ENCODE measurements at regions not wholly inside any gene's neighbourhood (a gene's known extent, or its start where the extent isn't known, plus 50 kb on each side); places are given as distances from the start of the nearest gene placed in this dataset.
"Not testable (repeated sequence)": the region's sequence is repeated elsewhere in the genome, so short reads cannot be mapped to it uniquely, and the experiment has no call there.

- H3K36me3 ChIP-seq (ENCODE audit: control insufficient read depth, insufficient read depth, low read length); H3K27ac ChIP-seq (ENCODE audit: insufficient read depth, low read length); H3K27me3 ChIP-seq (ENCODE audit: control insufficient read depth, insufficient read depth, low read length); H3K4me3 ChIP-seq (replicated peaks in 1 of 4; ENCODE audit: control extremely low read depth in 1 of 4, insufficient read depth in 1 of 4, low read depth in 3 of 4, low read length in 4 of 4); H2AFZ ChIP-seq (ENCODE audit: low read length); DNase-seq (ENCODE audit: low read depth in 2 of 2); H3K9ac ChIP-seq (ENCODE audit: insufficient read depth, low read length); H4K20me1 ChIP-seq (ENCODE audit: control insufficient read depth, extremely low read depth, insufficient read depth, low read length); H3K4me2 ChIP-seq (ENCODE audit: extremely low read depth, insufficient read depth, low read length); H3K9me3 ChIP-seq (ENCODE audit: control insufficient read depth, insufficient read depth, low read depth, low read length); H3K4me1 ChIP-seq (ENCODE audit: control insufficient read depth, extremely low read depth, insufficient read depth, low read length): not testable (repeated sequence)
- H3K79me2 ChIP-seq (ENCODE audit: control insufficient read depth, insufficient read depth, low read length): peaks cover 27% of the 10 kb centered on the region
Observed at GRCh38 chr2:111453308-111453707, 332.6 kb downstream of the BCL2L11 start.

DNA sequence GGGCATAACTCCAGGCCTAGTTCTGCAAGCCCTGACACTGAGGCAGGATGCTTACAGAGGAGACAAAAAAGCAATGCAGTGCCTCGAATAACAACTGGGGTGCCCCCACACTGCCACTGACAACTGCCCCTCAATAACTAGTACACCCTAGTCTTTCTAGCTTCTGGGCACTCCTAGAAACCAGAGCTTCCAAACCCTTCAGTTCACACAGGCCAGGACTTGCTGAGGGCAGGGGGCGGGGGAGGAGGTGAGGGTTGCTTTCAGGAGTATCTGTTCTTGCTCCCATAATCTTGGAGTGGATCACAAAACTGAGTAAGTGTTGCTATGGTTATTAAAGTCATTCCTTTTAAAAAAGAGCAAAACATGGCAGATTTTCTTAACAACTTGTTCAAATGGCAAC, 333.1 kb downstream of the BCL2L11 start:
- DNase-seq (ENCODE audit: low read depth in 2 of 2); H3K4me3 ChIP-seq (replicated peaks in 1 of 4; ENCODE audit: control extremely low read depth in 1 of 4, insufficient read depth in 1 of 4, low read depth in 3 of 4, low read length in 4 of 4); H3K27ac ChIP-seq (ENCODE audit: insufficient read depth, low read length); H2AFZ ChIP-seq (ENCODE audit: low read length); H4K20me1 ChIP-seq (ENCODE audit: control insufficient read depth, extremely low read depth, insufficient read depth, low read length); H3K36me3 ChIP-seq (ENCODE audit: control insufficient read depth, insufficient read depth, low read length); H3K4me1 ChIP-seq (ENCODE audit: control insufficient read depth, extremely low read depth, insufficient read depth, low read length); H3K9ac ChIP-seq (ENCODE audit: insufficient read depth, low read length); H3K27me3 ChIP-seq (ENCODE audit: control insufficient read depth, insufficient read depth, low read length); H3K9me3 ChIP-seq (ENCODE audit: control insufficient read depth, insufficient read depth, low read depth, low read length); H3K4me2 ChIP-seq (ENCODE audit: extremely low read depth, insufficient read depth, low read length): not testable (repeated sequence)
- peaks cover 31% of the 10 kb centered on the region for H3K79me2 ChIP-seq (ENCODE audit: control insufficient read depth, insufficient read depth, low read length)

- not testable (repeated sequence) for H3K36me3 ChIP-seq (ENCODE audit: control insufficient read depth, insufficient read depth, low read length); H3K9ac ChIP-seq (ENCODE audit: insufficient read depth, low read length); H4K20me1 ChIP-seq (ENCODE audit: control insufficient read depth, extremely low read depth, insufficient read depth, low read length); H3K4me1 ChIP-seq (ENCODE audit: control insufficient read depth, extremely low read depth, insufficient read depth, low read length); H3K4me2 ChIP-seq (ENCODE audit: extremely low read depth, insufficient read depth, low read length); H3K27ac ChIP-seq (ENCODE audit: insufficient read depth, low read length); H3K9me3 ChIP-seq (ENCODE audit: control insufficient read depth, insufficient read depth, low read depth, low read length); H3K4me3 ChIP-seq (replicated peaks in 1 of 4; ENCODE audit: control extremely low read depth in 1 of 4, insufficient read depth in 1 of 4, low read depth in 3 of 4, low read length in 4 of 4); H2AFZ ChIP-seq (ENCODE audit: low read length); H3K27me3 ChIP-seq (ENCODE audit: control insufficient read depth, insufficient read depth, low read length)
- DNase-seq (ENCODE audit: low read depth in 2 of 2): peak; percentile 74 to 85
- peaks cover 32% of the 10 kb centered on the region for H3K79me2 ChIP-seq (ENCODE audit: control insufficient read depth, insufficient read depth, low read length)
Observed at GRCh38 chr2:111454404-111454803, 333.7 kb downstream of the BCL2L11 start.

DNA sequence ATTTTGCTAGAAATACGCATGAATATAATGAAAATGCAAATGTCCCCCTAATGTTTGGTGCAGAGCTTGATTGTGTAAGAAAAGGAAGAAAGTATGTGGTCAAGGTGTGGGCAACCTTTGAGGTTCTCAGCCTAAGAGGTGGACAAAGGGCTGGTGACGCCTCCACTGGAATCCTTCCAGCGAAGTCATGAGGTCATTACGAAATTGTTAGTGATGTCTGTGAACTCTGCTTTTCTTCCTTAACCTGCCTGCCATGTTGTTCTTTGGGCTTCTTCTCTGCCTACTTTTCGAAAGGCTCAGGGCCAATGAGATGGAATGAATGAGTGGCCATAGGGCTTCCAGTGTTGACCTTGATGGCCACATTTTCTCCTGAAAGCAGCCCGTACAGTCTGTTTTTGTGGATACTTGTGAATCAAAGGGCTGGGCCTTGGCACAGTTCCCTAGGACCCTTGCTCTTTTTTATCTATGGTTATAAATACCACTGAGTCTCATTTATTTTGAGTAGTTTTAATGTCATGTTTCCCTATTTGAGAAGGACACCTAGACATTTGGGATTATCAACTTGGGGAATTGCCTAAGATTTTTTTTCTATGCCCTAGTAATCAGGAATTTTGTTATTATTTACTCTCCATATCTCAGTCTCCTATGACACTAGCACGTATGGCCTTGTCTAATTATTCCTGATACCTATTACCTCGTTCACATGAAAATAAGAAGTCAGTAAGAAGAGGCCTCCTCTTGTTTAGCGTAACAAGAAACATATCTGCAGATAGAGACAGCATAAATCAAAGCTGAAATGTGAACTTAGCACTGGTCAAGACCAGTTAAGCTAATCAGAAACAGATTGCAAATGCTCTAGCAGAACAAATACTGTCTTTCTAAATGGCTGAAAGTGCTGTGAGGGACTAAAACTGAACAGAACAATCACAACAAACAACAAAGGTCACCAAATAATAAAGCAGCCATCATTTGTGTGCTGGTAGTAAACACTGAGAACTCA, 334.6 kb downstream of the BCL2L11 start:
- not testable (repeated sequence) for H3K4me2 ChIP-seq (ENCODE audit: extremely low read depth, insufficient read depth, low read length); H4K20me1 ChIP-seq (ENCODE audit: control insufficient read depth, extremely low read depth, insufficient read depth, low read length); H3K9me3 ChIP-seq (ENCODE audit: control insufficient read depth, insufficient read depth, low read depth, low read length); H3K27me3 ChIP-seq (ENCODE audit: control insufficient read depth, insufficient read depth, low read length); H3K4me3 ChIP-seq (replicated peaks in 1 of 4; ENCODE audit: control extremely low read depth in 1 of 4, insufficient read depth in 1 of 4, low read depth in 3 of 4, low read length in 4 of 4); H3K36me3 ChIP-seq (ENCODE audit: control insufficient read depth, insufficient read depth, low read length); H2AFZ ChIP-seq (ENCODE audit: low read length); H3K4me1 ChIP-seq (ENCODE audit: control insufficient read depth, extremely low read depth, insufficient read depth, low read length); H3K9ac ChIP-seq (ENCODE audit: insufficient read depth, low read length); H3K27ac ChIP-seq (ENCODE audit: insufficient read depth, low read length)
- H3K79me2 ChIP-seq (ENCODE audit: control insufficient read depth, insufficient read depth, low read length): peaks cover 37% of the 10 kb centered on the region
- DNase-seq (ENCODE audit: low read depth in 2 of 2): peak in 1 of 2 donors; percentile 18

- H3K4me2 ChIP-seq (ENCODE audit: extremely low read depth, insufficient read depth, low read length); H3K27me3 ChIP-seq (ENCODE audit: control insufficient read depth, insufficient read depth, low read length); H4K20me1 ChIP-seq (ENCODE audit: control insufficient read depth, extremely low read depth, insufficient read depth, low read length); H2AFZ ChIP-seq (ENCODE audit: low read length); H3K36me3 ChIP-seq (ENCODE audit: control insufficient read depth, insufficient read depth, low read length); DNase-seq (ENCODE audit: low read depth in 2 of 2); H3K9me3 ChIP-seq (ENCODE audit: control insufficient read depth, insufficient read depth, low read depth, low read length); H3K4me1 ChIP-seq (ENCODE audit: control insufficient read depth, extremely low read depth, insufficient read depth, low read length); H3K27ac ChIP-seq (ENCODE audit: insufficient read depth, low read length); H3K9ac ChIP-seq (ENCODE audit: insufficient read depth, low read length); H3K4me3 ChIP-seq (replicated peaks in 1 of 4; ENCODE audit: control extremely low read depth in 1 of 4, insufficient read depth in 1 of 4, low read depth in 3 of 4, low read length in 4 of 4): not testable (repeated sequence)
- H3K79me2 ChIP-seq (ENCODE audit: control insufficient read depth, insufficient read depth, low read length): peaks cover 46% of the 10 kb centered on the region
Observed at GRCh38 chr2:111457191-111457590, 336.5 kb downstream of the BCL2L11 start.

GRCh38 chr2:111460901-111461300, 340.2 kb downstream of the BCL2L11 start:
- H3K9me3 ChIP-seq (ENCODE audit: control insufficient read depth, insufficient read depth, low read depth, low read length); H3K9ac ChIP-seq (ENCODE audit: insufficient read depth, low read length); H3K36me3 ChIP-seq (ENCODE audit: control insufficient read depth, insufficient read depth, low read length); DNase-seq (ENCODE audit: low read depth in 2 of 2); H4K20me1 ChIP-seq (ENCODE audit: control insufficient read depth, extremely low read depth, insufficient read depth, low read length); H3K4me3 ChIP-seq (replicated peaks in 1 of 4; ENCODE audit: control extremely low read depth in 1 of 4, insufficient read depth in 1 of 4, low read depth in 3 of 4, low read length in 4 of 4); H3K4me2 ChIP-seq (ENCODE audit: extremely low read depth, insufficient read depth, low read length); H3K27me3 ChIP-seq (ENCODE audit: control insufficient read depth, insufficient read depth, low read length); H3K27ac ChIP-seq (ENCODE audit: insufficient read depth, low read length); H2AFZ ChIP-seq (ENCODE audit: low read length); H3K4me1 ChIP-seq (ENCODE audit: control insufficient read depth, extremely low read depth, insufficient read depth, low read length): not testable (repeated sequence)
- H3K79me2 ChIP-seq (ENCODE audit: control insufficient read depth, insufficient read depth, low read length): peaks cover 49% of the 10 kb centered on the region

DNA sequence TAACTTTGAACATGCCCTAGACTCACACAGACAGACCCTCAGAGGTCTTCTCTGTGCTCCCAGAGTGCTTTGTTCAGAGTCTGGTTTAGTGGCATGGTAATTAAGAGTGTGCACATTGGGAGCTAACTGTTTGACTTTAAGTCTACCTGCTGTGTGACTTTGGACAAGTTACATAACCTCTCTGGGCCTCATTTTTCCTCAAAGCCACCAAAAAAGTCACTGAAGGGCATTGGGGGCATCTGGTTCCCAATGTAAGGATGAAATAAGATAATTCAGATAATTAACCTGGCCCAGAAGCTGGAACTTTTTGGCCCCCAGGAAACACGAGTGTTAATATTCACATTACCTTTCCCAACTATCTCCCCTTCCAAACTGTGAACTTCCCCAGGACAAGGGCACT, 341.1 kb downstream of the BCL2L11 start:
- H4K20me1 ChIP-seq (ENCODE audit: control insufficient read depth, extremely low read depth, insufficient read depth, low read length); H2AFZ ChIP-seq (ENCODE audit: low read length); H3K27ac ChIP-seq (ENCODE audit: insufficient read depth, low read length); H3K36me3 ChIP-seq (ENCODE audit: control insufficient read depth, insufficient read depth, low read length); H3K4me2 ChIP-seq (ENCODE audit: extremely low read depth, insufficient read depth, low read length); H3K9me3 ChIP-seq (ENCODE audit: control insufficient read depth, insufficient read depth, low read depth, low read length); DNase-seq (ENCODE audit: low read depth in 2 of 2); H3K4me1 ChIP-seq (ENCODE audit: control insufficient read depth, extremely low read depth, insufficient read depth, low read length); H3K9ac ChIP-seq (ENCODE audit: insufficient read depth, low read length); H3K4me3 ChIP-seq (replicated peaks in 1 of 4; ENCODE audit: control extremely low read depth in 1 of 4, insufficient read depth in 1 of 4, low read depth in 3 of 4, low read length in 4 of 4); H3K27me3 ChIP-seq (ENCODE audit: control insufficient read depth, insufficient read depth, low read length): not testable (repeated sequence)
- H3K79me2 ChIP-seq (ENCODE audit: control insufficient read depth, insufficient read depth, low read length): peaks cover 55% of the 10 kb centered on the region
